ENCODE measurements at regions not wholly inside any gene's neighbourhood (a gene's known extent, or its start where the extent isn't known, plus 50 kb on each side); places are given as distances from the start of the nearest gene placed in this dataset.
A peak's percentile ranks its signal among the peaks of the same experiment; 100 is the strongest.

- intact Hi-C loops (cut with micrococcal nuclease): no loop called here
- ATAC-seq (no peak), DNase-seq (no peak)
Measured at GRCh38 chr21:36532769-36533467, 53.0 kb upstream of the CLDN14 start.

GRCh38 chr21:36533468-36533848 lies 53.5 kb upstream of the CLDN14 start:
- ATAC-seq (no peak), DNase-seq (no peak)
- intact Hi-C loops (cut with micrococcal nuclease): no loop called here

- intact Hi-C loops (cut with micrococcal nuclease): no loop called here
- ATAC-seq (no peak), DNase-seq (no peak)
Measured at GRCh38 chr21:36534656-36535055, 54.7 kb upstream of the CLDN14 start.

- no peak for ATAC-seq
- no peak for DNase-seq
Measured at GRCh38 chr21:36535618-36536241, 55.8 kb upstream of the CLDN14 start.

GRCh38 chr21:36538761-36539160 lies 58.8 kb upstream of the CLDN14 start:
- intact Hi-C loops (cut with micrococcal nuclease): no loop called here
- ATAC-seq (no peak), DNase-seq (no peak)

More at GRCh38 chr21:36535618-36536241, 55.8 kb upstream of the CLDN14 start:
- intact Hi-C loops (cut with micrococcal nuclease): no loop called here

- intact Hi-C loops (cut with micrococcal nuclease): no loop called here
- ATAC-seq (no peak), DNase-seq (no peak)
Measured at GRCh38 chr21:36539434-36540150, 59.7 kb upstream of the CLDN14 start.

- DNase-seq (no peak), ATAC-seq (no peak)
- intact Hi-C loops (cut with micrococcal nuclease): no loop called here
Measured at GRCh38 chr21:36540700-36541099, 60.8 kb upstream of the CLDN14 start.

GRCh38 chr21:36541721-36542139 lies 61.8 kb upstream of the CLDN14 start:
- intact Hi-C loops (cut with micrococcal nuclease): no loop called here
- ATAC-seq: no peak
- no peak for DNase-seq

GRCh38 chr21:36542312-36543101 lies 62.6 kb upstream of the CLDN14 start:
- ATAC-seq (no peak), DNase-seq (no peak)
- intact Hi-C loops (cut with micrococcal nuclease): no loop called here

GRCh38 chr21:36543924-36544323 lies 64.0 kb upstream of the CLDN14 start:
- intact Hi-C loops (cut with micrococcal nuclease): no loop called here
- ATAC-seq (no peak), DNase-seq (no peak)

GRCh38 chr21:36544545-36544944 lies 64.6 kb upstream of the CLDN14 start:
- no peak for ATAC-seq
- DNase-seq: no peak
- intact Hi-C loops (cut with micrococcal nuclease): no loop called here

GRCh38 chr21:36545776-36546511 lies 66.0 kb upstream of the CLDN14 start:
- no peak for ATAC-seq
- intact Hi-C loops (cut with micrococcal nuclease): no loop called here
- DNase-seq: no peak

- ATAC-seq (no peak), DNase-seq (no peak)
- intact Hi-C loops (cut with micrococcal nuclease): no loop called here
Measured at GRCh38 chr21:36547464-36547863, 67.5 kb upstream of the CLDN14 start.

- no peak for ATAC-seq
- intact Hi-C loops (cut with micrococcal nuclease): no loop called here
Measured at GRCh38 chr21:36548866-36549265, 68.9 kb upstream of the CLDN14 start.

GRCh38 chr21:36549470-36549869 lies 69.5 kb upstream of the CLDN14 start:
- ATAC-seq: no peak
- intact Hi-C loops (cut with micrococcal nuclease): no loop called here
- no peak for DNase-seq

More at GRCh38 chr21:36548866-36549265, 68.9 kb upstream of the CLDN14 start:
- DNase-seq: no peak

GRCh38 chr21:36550761-36551160 lies 70.8 kb upstream of the CLDN14 start:
- no peak for DNase-seq
- peak; percentile 52 for ATAC-seq
- intact Hi-C loops (cut with micrococcal nuclease): no loop called here

GRCh38 chr21:36551321-36551720 lies 71.4 kb upstream of the CLDN14 start:
- DNase-seq (no peak), ATAC-seq (no peak)
- intact Hi-C loops (cut with micrococcal nuclease): no loop called here

GRCh38 chr21:36551731-36552433 lies 72.0 kb upstream of the CLDN14 start:
- DNase-seq (no peak), ATAC-seq (peak; percentile 27)
- intact Hi-C loops (cut with micrococcal nuclease): no loop called here

- intact Hi-C loops (cut with micrococcal nuclease): no loop called here
- DNase-seq: no peak
- no peak for ATAC-seq
Measured at GRCh38 chr21:36552434-36552785, 72.5 kb upstream of the CLDN14 start.
